Kidney tubule cell (primary cell): ENCODE measurements at regions not wholly inside any gene's neighbourhood (a gene's known extent, or its start where the extent isn't known, plus 50 kb on each side); places are given as distances from the start of the nearest gene placed in this dataset.

Experiments used
- DNase-seq: peaks from one replicate; pipeline ENCODE4 v3.0.0-alpha.2; 2018; ENCODE audit warnings: low spot score

DNA sequence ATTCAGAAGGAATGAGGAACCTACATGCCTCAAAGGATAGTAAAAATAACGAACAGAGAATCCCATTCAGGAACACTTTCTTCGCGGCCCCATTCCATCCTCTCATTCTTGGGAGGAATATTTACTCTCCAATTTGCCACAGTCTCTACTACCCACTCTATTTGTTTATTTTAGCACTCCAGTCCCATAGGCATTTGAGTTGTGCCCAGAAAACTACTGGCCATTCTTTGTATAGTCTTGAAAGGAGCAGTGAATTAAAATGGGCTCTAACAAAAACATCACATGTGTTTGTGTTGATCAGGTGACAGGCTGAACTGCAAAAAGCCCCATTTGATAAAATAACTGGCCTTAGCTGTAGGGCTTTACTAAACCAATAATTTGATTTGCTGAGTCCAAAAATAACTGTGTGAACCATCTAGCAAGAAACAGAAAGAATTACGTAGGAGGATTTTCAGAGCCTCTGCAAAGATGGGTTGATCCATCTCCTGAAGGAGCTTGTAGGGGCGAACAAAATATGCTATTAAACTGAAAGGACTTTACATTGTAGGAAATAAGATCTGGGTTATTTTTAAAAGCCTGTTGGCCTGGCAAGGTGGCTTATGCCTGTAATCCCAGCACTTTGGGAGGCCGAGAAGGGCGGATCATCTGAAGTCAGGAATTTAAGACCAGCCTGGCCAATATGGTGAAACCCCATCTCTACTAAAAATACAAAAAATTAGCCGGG lies 142.3 kb upstream of the CPNE8 start:
- DNase-seq: no peak

DNA sequence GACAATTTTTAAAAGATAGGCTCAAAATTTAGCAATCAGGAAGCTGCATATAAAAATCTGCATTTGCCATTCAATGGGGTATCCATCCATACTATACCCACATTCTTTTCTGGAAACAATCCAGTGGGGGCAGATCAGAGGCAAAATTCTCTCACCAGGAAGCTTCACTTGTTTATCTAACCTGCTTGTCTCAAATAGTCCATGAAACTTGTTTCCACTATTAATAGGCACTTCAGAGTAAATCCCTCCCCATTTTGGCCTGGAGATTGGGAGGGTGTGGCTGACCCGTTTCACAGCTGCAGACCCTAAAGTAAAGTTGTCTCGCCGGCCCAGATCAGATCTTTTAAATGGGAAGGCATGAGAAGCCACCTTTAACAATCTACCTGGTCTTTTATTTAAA lies 139.4 kb upstream of the CPNE8 start:
- DNase-seq: no peak

DNA sequence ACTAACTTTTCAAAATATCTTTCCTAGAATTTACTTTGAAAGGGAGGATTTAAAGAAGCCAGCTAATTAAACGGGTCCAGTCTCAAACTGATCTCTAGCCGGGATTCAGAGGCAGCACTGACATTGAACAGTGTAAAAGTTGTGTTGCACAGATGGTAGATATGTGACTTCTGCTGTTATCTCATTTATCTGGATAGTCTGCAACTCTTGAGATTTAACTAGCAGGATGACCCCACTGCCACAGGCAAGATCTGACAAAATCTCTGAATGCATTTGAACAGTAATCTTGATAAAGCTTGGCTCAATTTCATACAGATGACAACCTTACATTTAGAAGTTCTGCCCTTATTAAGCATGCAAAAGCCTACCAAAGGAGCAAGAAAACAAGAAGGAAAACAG lies 138.0 kb upstream of the CPNE8 start:
- no peak for DNase-seq

DNA sequence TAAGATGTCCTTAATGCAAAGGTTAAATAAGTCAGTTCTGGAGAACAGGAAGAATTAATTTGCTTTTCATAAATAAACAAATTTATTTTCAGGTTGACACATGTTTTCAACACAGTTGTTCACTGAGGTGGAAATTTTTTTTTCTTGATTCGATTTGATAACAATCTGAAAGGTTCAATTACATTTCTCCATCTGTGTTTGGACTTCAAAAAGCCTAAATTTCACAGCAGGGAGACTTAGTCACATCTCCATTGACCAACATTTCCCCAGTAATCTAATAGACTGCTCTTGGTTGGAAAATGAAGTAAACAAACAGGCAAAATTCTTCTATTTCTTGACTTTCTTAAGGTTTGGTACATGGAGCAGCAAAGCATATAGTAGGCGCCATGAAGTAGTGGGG lies 134.9 kb upstream of the CPNE8 start:
- no peak for DNase-seq

- DNase-seq: no peak
Observed at GRCh38 chr12:39037115-39037514, 131.7 kb upstream of the CPNE8 start.

- DNase-seq: no peak
Observed at GRCh38 chr12:39036105-39036504, 130.7 kb upstream of the CPNE8 start.

DNA sequence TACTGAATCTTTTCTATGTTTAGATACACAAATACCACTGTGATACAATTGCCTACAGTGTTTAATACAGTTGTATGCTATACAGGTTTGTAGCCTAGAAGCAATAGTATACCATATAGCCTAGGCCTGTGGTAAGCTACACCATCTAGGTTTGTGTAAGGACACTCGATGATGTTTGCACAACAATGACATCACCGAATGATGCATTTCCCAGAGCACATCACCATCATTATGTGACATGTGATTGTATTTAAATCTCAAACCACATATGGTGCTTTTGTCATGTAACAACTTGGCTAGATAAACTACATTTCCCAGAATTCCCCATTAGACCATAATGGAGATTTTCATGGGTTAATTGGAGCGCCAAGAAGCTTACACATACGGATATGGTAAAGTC lies 128.4 kb upstream of the CPNE8 start:
- DNase-seq: no peak

DNA sequence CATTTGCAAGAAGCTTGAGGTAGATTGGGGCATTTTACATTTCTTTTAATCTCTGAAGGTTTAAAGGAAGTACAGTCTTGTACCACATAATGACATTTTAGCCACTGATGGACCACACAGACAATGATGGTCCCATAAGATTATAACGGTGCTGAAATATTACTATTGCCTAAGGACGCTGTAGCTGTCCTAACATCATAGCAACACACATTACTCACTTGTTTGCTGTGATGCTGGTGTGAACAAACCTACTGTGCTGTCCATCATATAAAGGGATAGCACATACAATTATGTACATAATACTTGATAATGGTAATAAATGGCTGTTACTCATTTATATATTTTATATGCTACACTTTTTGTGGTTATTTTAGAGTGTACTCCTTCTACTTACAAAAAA lies 127.1 kb upstream of the CPNE8 start:
- no peak for DNase-seq

- DNase-seq: no peak
Observed at GRCh38 chr12:39032034-39032433, 126.6 kb upstream of the CPNE8 start.

DNA sequence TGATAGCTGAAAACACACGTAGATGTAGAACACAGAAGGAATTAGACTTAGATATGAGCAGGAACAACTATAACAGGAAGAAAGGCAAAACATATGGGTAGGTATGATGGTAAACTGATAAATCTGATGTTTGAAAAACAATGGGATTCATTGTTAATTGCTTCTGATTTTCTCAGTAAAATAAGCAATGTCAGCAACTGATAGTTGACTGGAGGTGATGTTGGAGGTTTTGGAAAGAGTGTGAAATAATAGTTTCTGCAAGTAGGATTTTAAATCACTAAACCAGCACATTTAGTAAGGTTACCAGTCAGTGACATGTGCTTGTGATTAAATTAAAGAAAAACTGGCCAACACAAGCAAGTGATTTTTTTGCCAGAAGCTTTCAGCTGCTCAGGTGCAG lies 123.0 kb upstream of the CPNE8 start:
- no peak for DNase-seq

DNA sequence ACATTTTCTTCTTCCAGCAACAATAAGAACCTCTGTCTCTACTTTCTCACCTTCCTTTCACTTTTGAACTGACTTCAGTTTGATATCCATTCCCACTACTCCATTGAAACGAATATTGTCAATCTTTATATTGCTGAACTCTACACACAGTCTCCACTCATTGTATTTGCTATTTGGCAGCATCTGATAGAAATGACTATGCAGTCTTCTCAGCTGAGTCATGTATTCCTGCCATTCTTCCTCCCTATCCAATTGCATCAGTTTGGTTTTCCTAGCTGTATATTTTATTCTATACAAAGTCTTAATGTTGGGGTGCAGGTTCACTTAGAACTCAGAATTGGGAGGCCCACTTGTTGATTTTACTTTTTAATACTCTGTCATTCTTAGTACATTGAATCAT lies 107.5 kb upstream of the CPNE8 start:
- DNase-seq: peak; percentile 58

GRCh38 chr12:39011166-39011565 lies 105.8 kb upstream of the CPNE8 start:
- peak; percentile 92 for DNase-seq

- DNase-seq: peak; percentile 77
Observed at GRCh38 chr12:39010406-39010805, 105.0 kb upstream of the CPNE8 start.

- no peak for DNase-seq
Observed at GRCh38 chr12:39007619-39008018, 102.2 kb upstream of the CPNE8 start.

- peak; percentile 96 for DNase-seq
Observed at GRCh38 chr12:39006286-39006685, 100.9 kb upstream of the CPNE8 start.

- DNase-seq: no peak
Observed at GRCh38 chr12:39005671-39006070, 100.3 kb upstream of the CPNE8 start.

- no peak for DNase-seq
Observed at GRCh38 chr12:39003541-39004155, 98.3 kb upstream of the CPNE8 start.

DNA sequence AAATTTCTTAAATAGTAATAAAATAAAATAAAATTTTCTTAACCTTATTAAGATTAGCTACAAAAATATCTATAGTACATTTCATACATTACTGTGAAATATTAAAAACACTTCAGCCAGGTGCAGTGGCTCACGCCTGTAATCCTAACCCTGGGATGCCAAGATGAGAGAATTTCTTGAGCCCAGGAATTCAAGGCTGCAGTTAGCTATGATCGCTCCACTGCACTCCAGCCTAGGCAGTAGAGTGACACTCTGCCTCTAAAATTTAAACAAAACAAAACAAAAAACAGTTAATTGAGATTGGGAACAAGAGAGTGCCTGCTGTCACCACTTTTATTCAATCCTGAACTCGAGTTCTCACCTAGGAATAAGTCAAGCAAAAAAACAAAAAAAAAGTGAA lies 95.0 kb upstream of the CPNE8 start:
- DNase-seq: no peak

- DNase-seq: peak; percentile 62
Observed at GRCh38 chr12:38998887-38999482, 93.6 kb upstream of the CPNE8 start.

- DNase-seq: no peak
Observed at GRCh38 chr12:38995249-38995648, 89.9 kb upstream of the CPNE8 start.

- no peak for DNase-seq
Observed at GRCh38 chr12:38985961-38986360, 80.6 kb upstream of the CPNE8 start.

- no peak for DNase-seq
Observed at GRCh38 chr12:38984388-38984787, 79.0 kb upstream of the CPNE8 start.

- no peak for DNase-seq
Observed at GRCh38 chr12:38983117-38983571, 77.8 kb upstream of the CPNE8 start.

DNA sequence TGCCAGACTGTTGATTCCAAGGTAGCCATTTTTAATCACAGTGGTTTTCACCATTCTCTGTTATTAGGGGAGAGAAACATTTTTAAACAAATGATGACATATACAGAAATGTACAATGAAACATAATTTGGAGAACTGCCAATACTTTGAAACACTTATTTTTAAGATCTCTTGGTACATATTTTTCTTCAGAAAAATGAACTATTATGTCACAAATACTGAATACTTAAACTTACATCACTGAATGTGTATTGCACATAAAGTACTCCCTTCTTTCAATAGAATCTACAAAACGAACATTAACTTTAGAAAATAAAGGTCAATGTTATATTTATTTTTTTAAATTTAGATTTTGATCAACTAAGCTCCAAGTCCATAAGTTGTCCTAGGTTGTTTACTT lies 71.7 kb upstream of the CPNE8 start:
- DNase-seq: no peak
